ENCODE measurements at regions not wholly inside any gene's neighbourhood (a gene's known extent, or its start where the extent isn't known, plus 50 kb on each side); places are given as distances from the start of the nearest gene placed in this dataset.

DNA sequence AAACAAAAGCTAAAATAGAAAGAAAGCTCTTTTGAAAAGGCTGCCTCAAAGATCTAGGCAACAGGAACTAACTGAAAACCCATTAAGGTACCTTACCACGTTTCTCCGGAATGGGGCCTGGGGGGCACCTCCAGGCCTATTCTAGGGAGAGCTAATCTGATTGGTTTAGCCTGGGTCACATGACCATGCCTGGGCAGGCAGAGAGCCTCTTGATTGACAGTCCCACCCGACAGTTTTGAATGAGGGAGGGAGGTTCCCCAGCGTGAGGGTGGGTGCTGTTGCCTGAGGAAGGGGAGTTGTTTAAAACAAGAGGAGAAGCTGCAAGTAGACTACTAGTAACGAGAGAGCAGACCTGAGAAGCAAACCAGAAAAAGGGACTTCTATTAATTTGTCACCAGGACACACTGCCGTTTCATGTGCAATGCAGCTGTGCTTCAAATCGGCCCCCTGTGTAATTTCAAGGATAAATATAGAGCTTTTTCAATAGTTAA is 143.4 kb upstream of the HS3ST2 start:
- Histone ChIP-seq H3K9me2 (ENCODE audit: insufficient read depth) (peaks cover 12% of the 10 kb centered on the region), H3K4me1 (ENCODE audit: insufficient read depth) (peaks cover 8% of the 10 kb centered on the region; the same call in 1 of the 2 replicates), H2AFZ (peak overlapping the region; percentile 85), H3K36me3 (ENCODE audit: insufficient read depth) (no peaks in the 10 kb centered on the region), H3F3A (replicated peaks; ENCODE audit: low read depth) (0 out of 2 replicates have a peak, but pooled peaks cover 8% of the 10 kb centered on the region), H3K4me3 (no peak overlapping the region), H3K79me2 (replicated peaks; ENCODE audit: insufficient read depth) (no peaks in the 10 kb centered on the region), H4K20me1 (replicated peaks; ENCODE audit: insufficient read depth) (no peaks in the 10 kb centered on the region), H3K27ac (ENCODE audit: low read depth) (no peak overlapping the region), H3K4me2 (0 out of 2 replicates have a peak overlapping the region, but pooled peaks have one; percentile 0), H3K27me3 (ENCODE audit: insufficient read depth) (no peaks in the 10 kb centered on the region)
- Mint-ChIP-seq H3K27ac (no peak overlapping the region), H3K4me1 (no peaks in the 10 kb centered on the region), H3K36me3 (ENCODE audit: low read depth) (no peaks in the 10 kb centered on the region), H3K4me3 (no peak overlapping the region), H3K27me3 (ENCODE audit: insufficient read depth, low read depth, poor library complexity) (no peaks in the 10 kb centered on the region), H3K9me3 (no peaks in the 10 kb centered on the region)
- ATAC-seq (peak; percentile 95), DNase-seq (ENCODE audit: low spot score) (peak; percentile 95)
- 0 out of 2 replicates have a peak, but pooled peaks have one; percentile 16 for TF ChIP-seq POLR2AphosphoS5 (IDR thresholded peaks at IDR 0.05; ENCODE audit: low read depth)
- no peak for TF ChIP-seq ZNF114 (CRISPR knock-in tag; IDR thresholded peaks at IDR 0.05)
- no peak for TF ChIP-seq JUNB (IDR thresholded peaks at IDR 0.05; ENCODE audit: unreplicated experiment)

DNA sequence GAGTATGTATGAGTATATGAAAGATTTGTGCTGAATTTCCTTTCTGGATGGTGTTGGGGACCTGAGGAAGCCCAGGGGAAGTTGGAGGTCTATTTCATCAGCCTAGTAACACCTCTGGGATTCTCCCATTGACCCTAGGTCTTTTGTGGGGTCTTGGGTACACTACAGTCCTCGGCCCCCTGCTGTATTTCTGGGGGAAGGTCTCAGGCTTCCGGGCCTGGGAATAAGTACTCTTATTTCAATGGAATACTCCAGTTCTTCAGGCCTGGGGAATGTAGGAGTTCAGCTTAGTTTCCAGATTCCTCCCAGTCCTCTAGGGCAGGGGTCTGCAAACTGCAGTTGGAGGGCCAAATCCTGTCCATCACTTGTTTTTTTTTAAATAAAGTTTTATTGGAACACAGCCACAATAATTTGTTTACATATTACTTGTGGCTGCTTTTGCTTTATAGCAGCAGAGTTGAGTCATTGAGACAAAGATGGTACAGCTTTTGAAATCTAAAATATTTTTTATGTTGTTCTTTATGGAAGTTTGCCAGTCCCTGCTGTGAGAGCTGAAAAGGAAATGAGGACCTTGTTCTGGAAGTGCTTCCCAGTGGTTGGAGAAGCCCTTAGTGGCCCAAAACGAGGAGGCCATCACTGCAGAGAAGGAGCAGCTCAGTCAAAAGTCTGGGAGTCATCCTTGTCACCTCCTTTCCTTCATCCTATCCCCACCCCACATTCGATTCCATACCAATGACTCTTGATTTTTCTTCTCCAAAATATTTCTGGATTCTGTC is 142.5 kb upstream of the HS3ST2 start:
- H3K36me3 Mint-ChIP-seq (ENCODE audit: low read depth): no peaks in the 10 kb centered on the region
- no peaks in the 10 kb centered on the region for H3K4me1 Mint-ChIP-seq
- H3K79me2 ChIP-seq (replicated peaks; ENCODE audit: insufficient read depth): no peaks in the 10 kb centered on the region
- H3K27me3 Mint-ChIP-seq (ENCODE audit: insufficient read depth, low read depth, poor library complexity): no peaks in the 10 kb centered on the region
- no peaks in the 10 kb centered on the region for H3K27me3 ChIP-seq (ENCODE audit: insufficient read depth)
- H3K36me3 ChIP-seq (ENCODE audit: insufficient read depth): no peaks in the 10 kb centered on the region
- H3K27ac ChIP-seq (ENCODE audit: low read depth): no peak overlapping the region
- no peak overlapping the region for H3K27ac Mint-ChIP-seq
- DNase-seq (ENCODE audit: low spot score) (peak; percentile 53), ATAC-seq (peak; percentile 22; the same call in 2 of the 3 replicates)
- H4K20me1 ChIP-seq (replicated peaks; ENCODE audit: insufficient read depth): no peaks in the 10 kb centered on the region
- no peak overlapping the region for H3K4me3 ChIP-seq
- H3K4me1 ChIP-seq (ENCODE audit: insufficient read depth): peaks cover 8% of the 10 kb centered on the region; the same call in 1 of the 2 replicates
- H3F3A ChIP-seq (replicated peaks; ENCODE audit: low read depth): 0 out of 2 replicates have a peak, but pooled peaks cover 8% of the 10 kb centered on the region
- 0 out of 2 replicates have a peak overlapping the region, but pooled peaks have one; percentile 5 for H2AFZ ChIP-seq
- H3K4me2 ChIP-seq: no peak overlapping the region
- H3K9me3 Mint-ChIP-seq: no peaks in the 10 kb centered on the region
- peaks cover 12% of the 10 kb centered on the region for H3K9me2 ChIP-seq (ENCODE audit: insufficient read depth)
- H3K4me3 Mint-ChIP-seq: no peak overlapping the region
- no peak for TF ChIP-seq STAT1 (IDR thresholded peaks at IDR 0.05; ENCODE audit: unreplicated experiment)
- no peak for TF ChIP-seq CREB1 (CRISPR knock-in tag; IDR thresholded peaks at IDR 0.05; ENCODE audit: low read depth)
- TF ChIP-seq, protein P1, sequence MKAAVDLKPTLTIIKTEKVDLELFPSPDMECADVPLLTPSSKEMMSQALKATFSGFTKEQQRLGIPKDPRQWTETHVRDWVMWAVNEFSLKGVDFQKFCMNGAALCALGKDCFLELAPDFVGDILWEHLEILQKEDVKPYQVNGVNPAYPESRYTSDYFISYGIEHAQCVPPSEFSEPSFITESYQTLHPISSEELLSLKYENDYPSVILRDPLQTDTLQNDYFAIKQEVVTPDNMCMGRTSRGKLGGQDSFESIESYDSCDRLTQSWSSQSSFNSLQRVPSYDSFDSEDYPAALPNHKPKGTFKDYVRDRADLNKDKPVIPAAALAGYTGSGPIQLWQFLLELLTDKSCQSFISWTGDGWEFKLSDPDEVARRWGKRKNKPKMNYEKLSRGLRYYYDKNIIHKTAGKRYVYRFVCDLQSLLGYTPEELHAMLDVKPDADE (IDR thresholded peaks at IDR 0.05): no peak
- TF ChIP-seq, protein P2, sequence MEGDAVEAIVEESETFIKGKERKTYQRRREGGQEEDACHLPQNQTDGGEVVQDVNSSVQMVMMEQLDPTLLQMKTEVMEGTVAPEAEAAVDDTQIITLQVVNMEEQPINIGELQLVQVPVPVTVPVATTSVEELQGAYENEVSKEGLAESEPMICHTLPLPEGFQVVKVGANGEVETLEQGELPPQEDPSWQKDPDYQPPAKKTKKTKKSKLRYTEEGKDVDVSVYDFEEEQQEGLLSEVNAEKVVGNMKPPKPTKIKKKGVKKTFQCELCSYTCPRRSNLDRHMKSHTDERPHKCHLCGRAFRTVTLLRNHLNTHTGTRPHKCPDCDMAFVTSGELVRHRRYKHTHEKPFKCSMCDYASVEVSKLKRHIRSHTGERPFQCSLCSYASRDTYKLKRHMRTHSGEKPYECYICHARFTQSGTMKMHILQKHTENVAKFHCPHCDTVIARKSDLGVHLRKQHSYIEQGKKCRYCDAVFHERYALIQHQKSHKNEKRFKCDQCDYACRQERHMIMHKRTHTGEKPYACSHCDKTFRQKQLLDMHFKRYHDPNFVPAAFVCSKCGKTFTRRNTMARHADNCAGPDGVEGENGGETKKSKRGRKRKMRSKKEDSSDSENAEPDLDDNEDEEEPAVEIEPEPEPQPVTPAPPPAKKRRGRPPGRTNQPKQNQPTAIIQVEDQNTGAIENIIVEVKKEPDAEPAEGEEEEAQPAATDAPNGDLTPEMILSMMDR (conservative IDR thresholded peaks at IDR 0.05; ENCODE audit: low read depth in 2 of 2): peak in 1 of 2 experiments; percentile 29; a peak in 1 of 4 replicates
- TF ChIP-seq, protein P3, sequence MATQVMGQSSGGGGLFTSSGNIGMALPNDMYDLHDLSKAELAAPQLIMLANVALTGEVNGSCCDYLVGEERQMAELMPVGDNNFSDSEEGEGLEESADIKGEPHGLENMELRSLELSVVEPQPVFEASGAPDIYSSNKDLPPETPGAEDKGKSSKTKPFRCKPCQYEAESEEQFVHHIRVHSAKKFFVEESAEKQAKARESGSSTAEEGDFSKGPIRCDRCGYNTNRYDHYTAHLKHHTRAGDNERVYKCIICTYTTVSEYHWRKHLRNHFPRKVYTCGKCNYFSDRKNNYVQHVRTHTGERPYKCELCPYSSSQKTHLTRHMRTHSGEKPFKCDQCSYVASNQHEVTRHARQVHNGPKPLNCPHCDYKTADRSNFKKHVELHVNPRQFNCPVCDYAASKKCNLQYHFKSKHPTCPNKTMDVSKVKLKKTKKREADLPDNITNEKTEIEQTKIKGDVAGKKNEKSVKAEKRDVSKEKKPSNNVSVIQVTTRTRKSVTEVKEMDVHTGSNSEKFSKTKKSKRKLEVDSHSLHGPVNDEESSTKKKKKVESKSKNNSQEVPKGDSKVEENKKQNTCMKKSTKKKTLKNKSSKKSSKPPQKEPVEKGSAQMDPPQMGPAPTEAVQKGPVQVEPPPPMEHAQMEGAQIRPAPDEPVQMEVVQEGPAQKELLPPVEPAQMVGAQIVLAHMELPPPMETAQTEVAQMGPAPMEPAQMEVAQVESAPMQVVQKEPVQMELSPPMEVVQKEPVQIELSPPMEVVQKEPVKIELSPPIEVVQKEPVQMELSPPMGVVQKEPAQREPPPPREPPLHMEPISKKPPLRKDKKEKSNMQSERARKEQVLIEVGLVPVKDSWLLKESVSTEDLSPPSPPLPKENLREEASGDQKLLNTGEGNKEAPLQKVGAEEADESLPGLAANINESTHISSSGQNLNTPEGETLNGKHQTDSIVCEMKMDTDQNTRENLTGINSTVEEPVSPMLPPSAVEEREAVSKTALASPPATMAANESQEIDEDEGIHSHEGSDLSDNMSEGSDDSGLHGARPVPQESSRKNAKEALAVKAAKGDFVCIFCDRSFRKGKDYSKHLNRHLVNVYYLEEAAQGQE (IDR thresholded peaks at IDR 0.05; ENCODE audit: unreplicated experiment): no peak
- no peak for TF ChIP-seq JUNB (IDR thresholded peaks at IDR 0.05; ENCODE audit: unreplicated experiment)
